Esophagus (tissue), 2 donors: ENCODE measurements at regions not wholly inside any gene's neighbourhood (a gene's known extent, or its start where the extent isn't known, plus 50 kb on each side); places are given as distances from the start of the nearest gene placed in this dataset.

Experiments
- H3K27ac ChIP-seq, 2 donors: one replicate each; pipeline ENCODE4 v1.5.1; 2013; ENCODE audit warnings: low read depth in 2 of 2, mild to moderate bottlenecking in 2 of 2, inconsistent platforms in 1 of 2, low read length in 1 of 2, moderate library complexity in 1 of 2
- H3K27me3 ChIP-seq, 2 donors: one replicate each; pipeline ENCODE4 v1.6.1; 2013; ENCODE audit warnings: low read length in 2 of 2, control low read depth in 1 of 2, mild to moderate bottlenecking in 1 of 2; ENCODE audit not compliant: insufficient read depth in 2 of 2, control insufficient read depth in 1 of 2
- H3K36me3 ChIP-seq, 2 donors: one replicate each; pipeline ENCODE4 v1.6.1; 2013; ENCODE audit warnings: low read length in 1 of 2; ENCODE audit not compliant: control insufficient read depth in 2 of 2, insufficient read depth in 2 of 2
- H3K4me1 ChIP-seq, 2 donors: one replicate each; pipeline ENCODE4 v1.6.1; 2013; ENCODE audit warnings: low read length in 1 of 2; ENCODE audit not compliant: control insufficient read depth in 2 of 2, insufficient read depth in 2 of 2
- H3K4me3 ChIP-seq, 2 donors: one replicate each; pipeline ENCODE4 v1.5.1; 2013; ENCODE audit warnings: low read length in 2 of 2, mild to moderate bottlenecking in 2 of 2, low read depth in 1 of 2, moderate library complexity in 1 of 2
- H3K9me3 ChIP-seq, 2 donors: one replicate each; pipeline ENCODE4 v1.6.1; 2013; ENCODE audit warnings: mild to moderate bottlenecking in 2 of 2, low read depth in 1 of 2, low read length in 1 of 2, moderate library complexity in 1 of 2; ENCODE audit not compliant: control insufficient read depth in 2 of 2, insufficient read depth in 1 of 2
- WGBS, 2 donors: extraction: QIAGEN DNeasy Blood & Tissue Kit; methylation state at CpG; one replicate each; pipeline ENCODE4 v1.1.7; 2013; 5-methylcytosine and 5-hydroxymethylcytosine counted together
- donor health status: healthy with polysubstance abuse.
- donor health status: Bipolar disorder and iron deficiency.

DNA sequence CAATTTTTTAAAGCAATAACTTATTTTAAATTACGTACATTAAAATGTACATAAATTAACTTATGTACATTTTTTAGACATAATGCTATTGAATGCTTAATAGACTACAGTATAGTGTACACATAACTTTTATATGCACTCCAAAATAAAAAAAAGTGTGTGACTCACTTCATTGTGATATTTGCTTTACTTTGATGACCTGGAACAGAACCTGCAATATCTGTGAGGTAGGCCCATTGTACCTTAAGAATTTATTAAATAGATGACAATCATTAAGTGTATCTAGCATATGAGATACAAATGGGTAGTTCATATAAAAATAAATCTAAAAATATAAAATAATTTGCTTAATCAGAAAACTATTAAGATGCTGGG, 276.7 kb downstream of the NFKBIZ start:
- Histone ChIP-seq H3K4me3 (no peak overlapping the region), H3K4me1 (peaks cover 0 to 4% of the 10 kb centered on the region in 2 donors), H3K9me3 (no peaks in the 10 kb centered on the region), H3K27me3 (no peaks in the 10 kb centered on the region), H3K36me3 (no peaks in the 10 kb centered on the region), H3K27ac (no peak overlapping the region)
- 93 to 94% methylated on average over 1 of the region's 1 CpG for WGBS, 2 donors

DNA sequence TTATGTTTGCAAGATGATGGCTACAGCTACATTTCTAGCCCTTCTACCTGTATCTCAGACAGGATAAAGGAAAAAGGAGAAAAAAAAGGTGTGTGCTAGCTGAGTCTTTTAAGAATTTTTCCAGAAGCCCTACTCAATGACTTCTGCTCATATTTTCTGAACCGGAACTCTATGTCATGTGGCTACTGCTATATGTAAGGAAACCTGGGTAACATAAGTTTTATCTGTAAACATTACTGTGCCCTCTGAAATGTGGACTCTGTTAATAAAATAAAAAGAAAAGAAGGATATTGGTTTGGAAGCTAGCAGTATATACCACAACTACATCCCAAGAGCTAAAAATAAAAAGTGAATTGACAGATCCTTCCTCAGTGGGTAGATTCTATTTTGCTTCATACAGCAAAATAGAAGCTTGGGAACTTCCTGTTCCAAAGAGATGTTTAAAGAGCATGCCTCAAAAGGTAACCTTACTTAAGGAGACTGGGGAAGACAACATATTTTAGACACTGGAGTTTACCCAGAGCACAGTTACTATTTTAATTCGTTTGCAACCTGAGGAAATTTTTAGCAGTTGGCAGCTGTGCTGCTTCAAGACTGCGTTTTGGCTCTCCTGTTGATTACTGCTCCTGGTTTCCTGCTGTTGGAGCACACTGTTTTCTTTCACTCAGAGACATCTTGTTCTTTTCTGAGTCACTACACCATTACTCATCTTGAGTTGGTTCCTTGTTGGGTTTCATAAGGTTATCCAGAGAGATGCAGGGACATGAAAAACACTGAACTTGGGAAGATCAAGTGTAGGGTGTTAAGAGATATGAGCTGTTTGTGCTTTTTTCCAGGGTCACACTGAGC, 280.7 kb downstream of the NFKBIZ start:
- Histone ChIP-seq H3K9me3 (no peaks in the 10 kb centered on the region), H3K4me1 (no peaks in the 10 kb centered on the region), H3K4me3 (no peak overlapping the region), H3K36me3 (no peaks in the 10 kb centered on the region), H3K27me3 (no peaks in the 10 kb centered on the region), H3K27ac (peak overlapping the region; percentile 31 to 72)
- 31 to 39% methylated on average over 3 of the region's 3 CpGs for WGBS, 2 donors

DNA sequence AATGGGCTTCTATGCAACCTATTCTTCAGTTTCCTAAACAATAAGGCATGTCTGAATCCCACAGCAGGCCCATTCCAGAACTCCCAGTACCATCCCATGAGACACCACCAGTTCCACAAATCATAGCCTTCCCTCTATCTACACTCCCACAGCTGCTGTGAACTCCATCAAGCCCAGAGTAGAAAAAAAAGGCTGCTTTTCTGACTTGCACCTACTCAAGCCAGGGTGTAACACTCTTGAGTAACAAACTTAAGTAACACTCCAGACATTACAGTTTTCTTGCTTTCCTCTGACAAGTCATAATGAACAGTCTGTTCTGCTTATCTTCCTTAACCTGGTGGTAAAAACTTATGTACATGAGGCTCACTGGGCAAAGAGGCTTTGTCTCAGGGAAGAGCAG, 283.1 kb downstream of the NFKBIZ start:
- Histone ChIP-seq H3K4me1 (no peaks in the 10 kb centered on the region), H3K36me3 (no peaks in the 10 kb centered on the region), H3K27ac (no peak overlapping the region)

GRCh38 chr3:102133376-102133775, 284.1 kb downstream of the NFKBIZ start:
- H3K9me3 ChIP-seq: no peaks in the 10 kb centered on the region
- no peak overlapping the region for H3K27ac ChIP-seq
- H3K27me3 ChIP-seq: no peaks in the 10 kb centered on the region
- no peak overlapping the region for H3K4me3 ChIP-seq
- WGBS, 2 donors: 91 to 98% methylated on average over 2 of the region's 2 CpGs
- H3K4me1 ChIP-seq: no peaks in the 10 kb centered on the region
- H3K36me3 ChIP-seq: no peaks in the 10 kb centered on the region

More for the DNA sequence above, 283.1 kb downstream of the NFKBIZ start:
- H3K27me3 ChIP-seq: no peaks in the 10 kb centered on the region
- no peaks in the 10 kb centered on the region for H3K9me3 ChIP-seq
- no peak overlapping the region for H3K4me3 ChIP-seq

GRCh38 chr3:102135316-102135715, 286.0 kb downstream of the NFKBIZ start:
- Histone ChIP-seq H3K36me3 (no peaks in the 10 kb centered on the region), H3K9me3 (no peaks in the 10 kb centered on the region), H3K27ac (no peak overlapping the region), H3K4me1 (no peaks in the 10 kb centered on the region), H3K27me3 (no peaks in the 10 kb centered on the region), H3K4me3 (no peak overlapping the region)
- WGBS, 2 donors: 79 to 80% methylated on average over 5 of the region's 5 CpGs

DNA sequence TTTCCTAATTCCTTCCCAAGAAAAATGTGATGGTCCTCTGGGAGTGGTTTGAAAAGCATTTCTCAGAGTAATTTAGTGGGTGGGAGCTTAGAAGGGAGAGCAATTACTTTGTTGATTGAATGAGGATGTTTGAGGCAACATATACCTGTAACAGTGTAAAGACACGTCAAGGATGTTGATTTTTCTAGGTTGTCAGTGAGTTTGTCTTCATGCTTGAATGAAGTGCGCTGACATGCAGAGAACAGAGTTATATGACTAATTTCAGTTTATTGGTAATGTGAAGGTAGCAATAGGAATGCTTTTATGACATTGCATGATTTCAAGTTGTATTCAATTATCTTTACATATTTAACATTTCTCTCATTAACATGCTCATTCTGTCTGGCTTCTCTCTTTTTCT, 286.9 kb downstream of the NFKBIZ start:
- no peak overlapping the region for H3K4me3 ChIP-seq
- no peak overlapping the region for H3K27ac ChIP-seq
- H3K36me3 ChIP-seq: no peaks in the 10 kb centered on the region
- whole genome bisulfite sequencing, 2 donors: 53 to 63% methylated on average over 2 of the region's 2 CpGs
- H3K9me3 ChIP-seq: no peaks in the 10 kb centered on the region
- no peaks in the 10 kb centered on the region for H3K27me3 ChIP-seq
- no peaks in the 10 kb centered on the region for H3K4me1 ChIP-seq

- H3K27me3 ChIP-seq: no peaks in the 10 kb centered on the region
- no peaks in the 10 kb centered on the region for H3K36me3 ChIP-seq
- 90 to 94% methylated on average over 3 of the region's 3 CpGs for WGBS, 2 donors
- no peaks in the 10 kb centered on the region for H3K4me1 ChIP-seq
- no peak overlapping the region for H3K4me3 ChIP-seq
- no peaks in the 10 kb centered on the region for H3K9me3 ChIP-seq
- no peak overlapping the region for H3K27ac ChIP-seq
These were observed 290.8 kb downstream of the NFKBIZ start for GRCh38 chr3:102140116-102140515.

DNA sequence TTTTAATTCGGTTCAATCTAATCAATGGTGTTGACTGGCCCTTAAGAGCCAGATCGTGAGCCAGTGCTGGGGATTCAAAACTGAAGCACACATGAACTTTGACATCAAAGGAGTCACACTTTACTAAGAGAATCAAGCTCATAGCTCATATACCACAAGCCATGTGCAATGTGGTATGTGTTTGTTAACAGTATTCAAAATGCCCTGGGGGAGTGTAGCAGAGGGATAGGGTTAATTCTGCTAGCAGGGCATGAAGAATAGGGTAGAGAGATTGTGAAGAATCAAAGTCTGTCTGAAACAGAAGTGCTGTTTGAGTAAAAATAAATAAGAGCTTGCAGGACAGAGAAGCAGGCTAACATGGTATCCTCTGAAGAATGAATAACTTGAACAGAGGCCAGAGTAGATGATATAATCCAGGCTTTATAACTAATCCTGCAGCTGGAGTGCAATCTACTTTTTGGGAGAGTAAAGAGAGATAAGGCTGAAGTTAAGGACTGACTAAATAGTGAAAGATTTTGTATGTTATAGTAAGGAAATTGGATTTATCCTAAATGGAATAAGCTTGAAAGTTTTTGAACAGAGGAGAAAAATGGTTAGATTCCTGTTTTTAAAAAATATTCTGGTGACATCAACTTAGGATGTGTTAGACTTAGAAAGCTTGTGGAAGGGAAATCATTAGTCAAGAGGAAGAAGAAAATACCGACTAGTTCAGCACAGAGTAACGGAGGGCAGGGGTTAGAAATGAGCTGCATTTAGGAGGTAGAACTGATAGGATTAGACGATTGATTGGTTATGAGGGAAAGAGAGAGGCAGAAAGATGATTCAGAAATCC, 292.0 kb downstream of the NFKBIZ start:
- H3K4me1 ChIP-seq: no peaks in the 10 kb centered on the region
- H3K27me3 ChIP-seq: no peaks in the 10 kb centered on the region
- H3K36me3 ChIP-seq: no peaks in the 10 kb centered on the region
- no peak overlapping the region for H3K27ac ChIP-seq
- no peaks in the 10 kb centered on the region for H3K9me3 ChIP-seq
- WGBS, 2 donors: 68 to 70% methylated on average over 5 of the region's 5 CpGs
- H3K4me3 ChIP-seq: no peak overlapping the region

- H3K36me3 ChIP-seq: no peaks in the 10 kb centered on the region
- WGBS, 2 donors: 81 to 83% methylated on average over 1 of the region's 1 CpG
- no peaks in the 10 kb centered on the region for H3K27me3 ChIP-seq
- no peak overlapping the region for H3K27ac ChIP-seq
- no peak overlapping the region for H3K4me3 ChIP-seq
- H3K9me3 ChIP-seq: no peaks in the 10 kb centered on the region
- H3K4me1 ChIP-seq: no peaks in the 10 kb centered on the region
These were observed 292.6 kb downstream of the NFKBIZ start for GRCh38 chr3:102141928-102142239.
